ENCODE measurements at regions not wholly inside any gene's neighbourhood (a gene's known extent, or its start where the extent isn't known, plus 50 kb on each side); places are given as distances from the start of the nearest gene placed in this dataset.

GRCh38 chr14:65959563-65960024 lies 526.6 kb upstream of the CCDC196 start:
- no peak overlapping the region for H3K4me3 ChIP-seq (ENCODE audit: low read depth, low read length)
- TF ChIP-seq CTCF (IDR thresholded peaks at IDR 0.05; ENCODE audit: insufficient read depth, low read length), result no peak
- no peak for DNase-seq (ENCODE audit: low read depth)

- DNase-seq (ENCODE audit: low read depth), result peak; percentile 63
- TF ChIP-seq CTCF (IDR thresholded peaks at IDR 0.05; ENCODE audit: insufficient read depth, low read length), result peak; percentile 72
- H3K4me3 ChIP-seq (ENCODE audit: low read depth, low read length), result no peak overlapping the region
These were observed 525.2 kb upstream of the CCDC196 start for GRCh38 chr14:65961004-65961403.

GRCh38 chr14:65962952-65963351 lies 523.2 kb upstream of the CCDC196 start:
- DNase-seq (ENCODE audit: low read depth), result no peak
- no peak overlapping the region for H3K4me3 ChIP-seq (ENCODE audit: low read depth, low read length)
- no peak for TF ChIP-seq CTCF (IDR thresholded peaks at IDR 0.05; ENCODE audit: insufficient read depth, low read length)

GRCh38 chr14:65964366-65964765 lies 521.8 kb upstream of the CCDC196 start:
- DNase-seq (ENCODE audit: low read depth), result peak; percentile 37
- TF ChIP-seq CTCF (IDR thresholded peaks at IDR 0.05; ENCODE audit: insufficient read depth, low read length), result no peak
- no peak overlapping the region for H3K4me3 ChIP-seq (ENCODE audit: low read depth, low read length)

- no peak for TF ChIP-seq CTCF (IDR thresholded peaks at IDR 0.05; ENCODE audit: insufficient read depth, low read length)
- no peak for DNase-seq (ENCODE audit: low read depth)
- no peak overlapping the region for H3K4me3 ChIP-seq (ENCODE audit: low read depth, low read length)
These were observed 520.0 kb upstream of the CCDC196 start for GRCh38 chr14:65966188-65966587.

GRCh38 chr14:65972346-65972870 lies 513.8 kb upstream of the CCDC196 start:
- no peak for TF ChIP-seq CTCF (IDR thresholded peaks at IDR 0.05; ENCODE audit: insufficient read depth, low read length)
- H3K4me3 ChIP-seq (ENCODE audit: low read depth, low read length), result no peak overlapping the region
- DNase-seq (ENCODE audit: low read depth), result peak; percentile 32

- peak; percentile 79 for DNase-seq (ENCODE audit: low read depth)
- no peak for TF ChIP-seq CTCF (IDR thresholded peaks at IDR 0.05; ENCODE audit: insufficient read depth, low read length)
- no peak overlapping the region for H3K4me3 ChIP-seq (ENCODE audit: low read depth, low read length)
These were observed 513.3 kb upstream of the CCDC196 start for GRCh38 chr14:65972891-65973290.

Measured in fibroblast of the aortic adventitia (primary cell).